Prostate gland (tissue), 2 donors: ENCODE measurements at regions not wholly inside any gene's neighbourhood (a gene's known extent, or its start where the extent isn't known, plus 50 kb on each side); places are given as distances from the start of the nearest gene placed in this dataset.

Experiments
- POLR2A ChIP-seq: fragments of 450-650 bp; IDR thresholded peaks from one replicate; pipeline ENCODE4 v1.6.1; 2016; ENCODE audit warnings: antibody characterized with exemption, mild to moderate bottlenecking
- POLR2AphosphoS5 ChIP-seq: sonication (generic); formaldehyde crosslinking; IDR thresholded peaks from one replicate; pipeline ENCODE4 v1.6.1; 2017; ENCODE audit warnings: antibody characterized with exemption
- TF ChIP-seq, protein P1 (sequence below), 4 experiments: fragments of 200-600 bp in 2 of 4; fragments of 450-650 bp in 2 of 4; sonication (generic) in 2 of 4; IDR thresholded peaks; 1 replicate in 3 of 4; 2 replicates in 1 of 4; pipeline ENCODE4 v1.5.1; 2016 to 2019; ENCODE audit warnings: antibody characterized with exemption in 4 of 4, mild to moderate bottlenecking in 2 of 4, moderate library complexity in 2 of 4

- no peak for TF ChIP-seq POLR2A
- TF ChIP-seq, protein P1, sequence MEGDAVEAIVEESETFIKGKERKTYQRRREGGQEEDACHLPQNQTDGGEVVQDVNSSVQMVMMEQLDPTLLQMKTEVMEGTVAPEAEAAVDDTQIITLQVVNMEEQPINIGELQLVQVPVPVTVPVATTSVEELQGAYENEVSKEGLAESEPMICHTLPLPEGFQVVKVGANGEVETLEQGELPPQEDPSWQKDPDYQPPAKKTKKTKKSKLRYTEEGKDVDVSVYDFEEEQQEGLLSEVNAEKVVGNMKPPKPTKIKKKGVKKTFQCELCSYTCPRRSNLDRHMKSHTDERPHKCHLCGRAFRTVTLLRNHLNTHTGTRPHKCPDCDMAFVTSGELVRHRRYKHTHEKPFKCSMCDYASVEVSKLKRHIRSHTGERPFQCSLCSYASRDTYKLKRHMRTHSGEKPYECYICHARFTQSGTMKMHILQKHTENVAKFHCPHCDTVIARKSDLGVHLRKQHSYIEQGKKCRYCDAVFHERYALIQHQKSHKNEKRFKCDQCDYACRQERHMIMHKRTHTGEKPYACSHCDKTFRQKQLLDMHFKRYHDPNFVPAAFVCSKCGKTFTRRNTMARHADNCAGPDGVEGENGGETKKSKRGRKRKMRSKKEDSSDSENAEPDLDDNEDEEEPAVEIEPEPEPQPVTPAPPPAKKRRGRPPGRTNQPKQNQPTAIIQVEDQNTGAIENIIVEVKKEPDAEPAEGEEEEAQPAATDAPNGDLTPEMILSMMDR (IDR thresholded peaks at IDR 0.05): no peak
- TF ChIP-seq POLR2AphosphoS5: no peak
Measured at GRCh38 chr7:12805518-12805928, 118.1 kb downstream of the ARL4A start.
